ENCODE measurements at regions not wholly inside any gene's neighbourhood (a gene's known extent, or its start where the extent isn't known, plus 50 kb on each side); places are given as distances from the start of the nearest gene placed in this dataset.

GRCh38 chr4:15294832-15295231, 133.0 kb upstream of the C1QTNF7 start (continued):
- no peak for TF ChIP-seq E4F1 (IDR thresholded peaks at IDR 0.05; ENCODE audit: borderline replicate concordance, partially characterized antibody)
- TF ChIP-seq STAT1 (conservative IDR thresholded peaks at IDR 0.05): no peak

GRCh38 chr4:15295421-15296162, 132.2 kb upstream of the C1QTNF7 start:
- H3K9me3 ChIP-seq (replicated peaks; ENCODE audit: control insufficient read depth, insufficient read depth, low read length): no peaks in the 10 kb centered on the region
- intact Hi-C loops (cut with micrococcal nuclease; ENCODE audit: unreplicated experiment) (no loop called here), in situ Hi-C loops (cut with MboI) (no loop called here)
- H3K27ac ChIP-seq (ENCODE audit: control insufficient read depth, insufficient read depth): no peak overlapping the region
- CTCF ChIA-PET: interaction anchor here (0.6 kb wide), 1 partner anchor 12 kb away, joined by 3 read pairs; no protein-coding TSS in a partner anchor
- SMC1A ChIA-PET (ENCODE audit: uncharacterized antibody, unreplicated experiment): interaction anchor here (0.7 kb wide), 1 partner anchor 317 kb away, joined by 4 read pairs; no protein-coding TSS in a partner anchor
- DNase-seq (ENCODE audit: low read depth, low spot score) (no peak), FAIRE-seq (no peak), ATAC-seq (no peak)
- H3K27me3 ChIP-seq (replicated peaks in 1 of 2; ENCODE audit: control insufficient read depth in 2 of 2, insufficient read depth in 2 of 2, low read length in 1 of 2): no peaks in the 10 kb centered on the region
- no peaks in the 10 kb centered on the region for H3K36me3 ChIP-seq (ENCODE audit: control insufficient read depth in 2 of 2, insufficient read depth in 2 of 2, low read length in 1 of 2)
- H3K4me2 ChIP-seq (ENCODE audit: control insufficient read depth, insufficient read depth): no peak overlapping the region
- WGBS (ENCODE audit: insufficient coverage, insufficient replicate concordance, low lambda C conversion rate, missing lambda C conversion rate): 26% methylated on average over 8 of the region's 8 CpGs
- RAD21 ChIA-PET (ENCODE audit: unreplicated experiment): interaction anchor here (0.7 kb wide), 1 partner anchor 969 kb away, joined by 5 read pairs; no protein-coding TSS in a partner anchor
- no peaks in the 10 kb centered on the region for H3K4me1 ChIP-seq (ENCODE audit: control insufficient read depth, insufficient read depth, low read length)
- BruUV-seq (replicated peaks): no TSS peak
- no peak overlapping the region for H3K4me3 ChIP-seq
- POLR2A ChIA-PET: no interaction called here
- H3K79me2 ChIP-seq (ENCODE audit: control insufficient read depth, insufficient read depth, low read length): no peaks in the 10 kb centered on the region
- no peak overlapping the region for H3K9ac ChIP-seq (ENCODE audit: control insufficient read depth, insufficient read depth, low read length)
- H4K20me1 ChIP-seq (ENCODE audit: control insufficient read depth, insufficient read depth): no peaks in the 10 kb centered on the region
- H2AFZ ChIP-seq (ENCODE audit: control insufficient read depth, low read depth, low read length): no peak overlapping the region
- no peak for TF ChIP-seq CBX3 (IDR thresholded peaks at IDR 0.05; ENCODE audit: borderline replicate concordance, low read depth)
- no peak for TF ChIP-seq NRF1 (conservative IDR thresholded peaks at IDR 0.05; ENCODE audit: low read depth, low read length)
- no peak for TF ChIP-seq RELA (IDR thresholded peaks at IDR 0.05; ENCODE audit: borderline replicate concordance, partially characterized antibody)
- no peak for TF ChIP-seq ZNF217 (IDR thresholded peaks at IDR 0.05)
- no peak for TF ChIP-seq SREBF2 (IDR thresholded peaks at IDR 0.05; ENCODE audit: low read length)
- no peak for TF ChIP-seq BCL3 (IDR thresholded peaks at IDR 0.05; ENCODE audit: borderline replicate concordance, insufficient read depth, low read depth, low read length, poor library complexity, severe bottlenecking)
- TF ChIP-seq BRCA1 (IDR thresholded peaks at IDR 0.05; ENCODE audit: low read depth, low read length): no peak
- TF ChIP-seq IRF3 (IDR thresholded peaks at IDR 0.05): no peak
- TF ChIP-seq POLR2AphosphoS2 (IDR thresholded peaks at IDR 0.05; ENCODE audit: low read depth, low read length): no peak
- TF ChIP-seq CBFB (IDR thresholded peaks at IDR 0.05; ENCODE audit: low read depth): no peak
- TF ChIP-seq RAD51 (IDR thresholded peaks at IDR 0.05): no peak
- TF ChIP-seq ZSCAN29 (IDR thresholded peaks at IDR 0.05): no peak
- no peak for TF ChIP-seq TCF3 (IDR thresholded peaks at IDR 0.05; ENCODE audit: borderline replicate concordance, insufficient read depth, low read depth, low read length)
- no peak for TF ChIP-seq MLLT1 (IDR thresholded peaks at IDR 0.05)
